ENCODE measurements at regions not wholly inside any gene's neighbourhood (a gene's known extent, or its start where the extent isn't known, plus 50 kb on each side); places are given as distances from the start of the nearest gene placed in this dataset.

DNA sequence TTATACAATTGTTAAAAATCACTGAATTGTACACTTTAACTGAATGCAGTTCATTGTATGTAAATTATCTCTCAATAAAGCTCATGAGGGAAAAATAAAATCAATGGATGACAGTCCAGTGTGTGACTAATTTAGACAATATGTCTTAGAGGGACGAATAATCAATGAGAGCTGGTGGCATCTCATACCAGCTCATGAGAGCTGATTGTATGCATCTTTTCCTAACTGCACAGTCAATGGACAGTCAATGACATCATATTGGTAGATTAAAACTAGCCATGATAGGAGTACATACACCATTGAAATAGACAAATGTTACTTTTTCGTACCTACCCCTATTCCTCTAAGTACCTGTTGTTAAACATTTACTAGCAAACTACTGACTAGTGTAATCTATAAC is 946.1 kb downstream of the SQOR start:
- H3K9ac ChIP-seq (ENCODE audit: extremely low read depth, insufficient read length, low read length), result no peak overlapping the region
- no peak overlapping the region for H3K23ac ChIP-seq (ENCODE audit: insufficient read length, low read depth, low read length)
- H3K9me3 Mint-ChIP-seq, result peaks cover 0 to 4% of the 10 kb centered on the region in 2 experiments; a peak in 1 of 5 replicates
- no peak overlapping the region for H3K4ac ChIP-seq (ENCODE audit: low read depth, low read length)
- H4K20me1 ChIP-seq (ENCODE audit: control insufficient read depth, insufficient read depth, insufficient read length), result no peaks in the 10 kb centered on the region
- H4K8ac ChIP-seq (replicated peaks; ENCODE audit: insufficient read length, low read depth, low read length), result no peak overlapping the region
- H3K9me3 ChIP-seq (ENCODE audit: control insufficient read depth, low read depth, low read length), result no peaks in the 10 kb centered on the region
- no peaks in the 10 kb centered on the region for H3K79me2 ChIP-seq (ENCODE audit: insufficient read depth, low read length)
- no peaks in the 10 kb centered on the region for H3K79me1 ChIP-seq (ENCODE audit: insufficient read depth, low read depth, low read length, poor library complexity, severe bottlenecking)
- no peak overlapping the region for H4K5ac ChIP-seq (ENCODE audit: insufficient read length, low read depth, low read length)
- H2BK12ac ChIP-seq (ENCODE audit: insufficient read length, low read depth, low read length), result no peak overlapping the region
- H3K14ac ChIP-seq (ENCODE audit: insufficient read depth, low read length), result no peak overlapping the region
- H2AFZ ChIP-seq (ENCODE audit: low read length), result no peak overlapping the region
- no peaks in the 10 kb centered on the region; the same call in 1 of the 2 replicates for H3K27me3 Mint-ChIP-seq (ENCODE audit: low read depth)
- no peaks in the 10 kb centered on the region for H3K4me1 Mint-ChIP-seq
- H2BK5ac ChIP-seq (ENCODE audit: insufficient read length, low read length), result no peak overlapping the region
- H3K36me3 Mint-ChIP-seq (ENCODE audit: insufficient read depth in 1 of 3, low read depth in 3 of 3), result no peaks in the 10 kb centered on the region; a peak in 1 of 7 replicates
- H3K27me3 ChIP-seq (ENCODE audit: insufficient read depth, low read length), result no peaks in the 10 kb centered on the region
- TF ChIP-seq, protein P1, sequence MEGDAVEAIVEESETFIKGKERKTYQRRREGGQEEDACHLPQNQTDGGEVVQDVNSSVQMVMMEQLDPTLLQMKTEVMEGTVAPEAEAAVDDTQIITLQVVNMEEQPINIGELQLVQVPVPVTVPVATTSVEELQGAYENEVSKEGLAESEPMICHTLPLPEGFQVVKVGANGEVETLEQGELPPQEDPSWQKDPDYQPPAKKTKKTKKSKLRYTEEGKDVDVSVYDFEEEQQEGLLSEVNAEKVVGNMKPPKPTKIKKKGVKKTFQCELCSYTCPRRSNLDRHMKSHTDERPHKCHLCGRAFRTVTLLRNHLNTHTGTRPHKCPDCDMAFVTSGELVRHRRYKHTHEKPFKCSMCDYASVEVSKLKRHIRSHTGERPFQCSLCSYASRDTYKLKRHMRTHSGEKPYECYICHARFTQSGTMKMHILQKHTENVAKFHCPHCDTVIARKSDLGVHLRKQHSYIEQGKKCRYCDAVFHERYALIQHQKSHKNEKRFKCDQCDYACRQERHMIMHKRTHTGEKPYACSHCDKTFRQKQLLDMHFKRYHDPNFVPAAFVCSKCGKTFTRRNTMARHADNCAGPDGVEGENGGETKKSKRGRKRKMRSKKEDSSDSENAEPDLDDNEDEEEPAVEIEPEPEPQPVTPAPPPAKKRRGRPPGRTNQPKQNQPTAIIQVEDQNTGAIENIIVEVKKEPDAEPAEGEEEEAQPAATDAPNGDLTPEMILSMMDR (conservative IDR thresholded peaks at IDR 0.05), result no peak
- no peak overlapping the region for H2BK120ac ChIP-seq (ENCODE audit: low read depth, low read length, poor library complexity, severe bottlenecking)
- H2AK5ac ChIP-seq (ENCODE audit: insufficient read length, low read length), result no peak overlapping the region
- H4K91ac ChIP-seq (ENCODE audit: insufficient read length, low read depth, low read length), result no peak overlapping the region
- no peak for DNase-seq
- H3K27ac ChIP-seq (ENCODE audit: insufficient read length, low read depth, low read length), result no peak overlapping the region
- H3K4me2 ChIP-seq (ENCODE audit: insufficient read depth, insufficient read length, low read length), result no peak overlapping the region
- H3K18ac ChIP-seq (ENCODE audit: insufficient read length, low read depth, low read length), result no peak overlapping the region
- no peaks in the 10 kb centered on the region for H3K4me1 ChIP-seq (ENCODE audit: insufficient read depth, low read length)
- H2BK15ac ChIP-seq (ENCODE audit: low read depth, low read length), result no peak overlapping the region
- H2BK20ac ChIP-seq (ENCODE audit: low read depth, low read length, poor library complexity, severe bottlenecking), result no peak overlapping the region
- no CpG with 5 or more reads among the region's 2 CpGs for WGBS (ENCODE audit: extremely low coverage, insufficient read length, low lambda C conversion rate)
- no peak overlapping the region for H3K27ac Mint-ChIP-seq
- H3T11ph ChIP-seq (ENCODE audit: low read length), result no peak overlapping the region
- no peak overlapping the region for H3K4me3 Mint-ChIP-seq
- no peaks in the 10 kb centered on the region for H3K23me2 ChIP-seq (ENCODE audit: insufficient read length, low read depth, low read length, poor library complexity, severe bottlenecking)
- H3K56ac ChIP-seq (ENCODE audit: insufficient read length, low read depth, low read length), result no peak overlapping the region

All from H9 (cell line).